HG03460 (cell line): ENCODE measurements at regions not wholly inside any gene's neighbourhood (a gene's known extent, or its start where the extent isn't known, plus 50 kb on each side); places are given as distances from the start of the nearest gene placed in this dataset.
"Not testable (repeated sequence)": the region's sequence is repeated elsewhere in the genome, so short reads cannot be mapped to it uniquely, and the experiment has no call there.

Source experiments
- ATAC-seq: cut with Tn5 transposase; IDR thresholded peaks from one replicate; pipeline ENCODE4 v1.9.1; 2021; ENCODE audit not compliant: unreplicated experiment

DNA sequence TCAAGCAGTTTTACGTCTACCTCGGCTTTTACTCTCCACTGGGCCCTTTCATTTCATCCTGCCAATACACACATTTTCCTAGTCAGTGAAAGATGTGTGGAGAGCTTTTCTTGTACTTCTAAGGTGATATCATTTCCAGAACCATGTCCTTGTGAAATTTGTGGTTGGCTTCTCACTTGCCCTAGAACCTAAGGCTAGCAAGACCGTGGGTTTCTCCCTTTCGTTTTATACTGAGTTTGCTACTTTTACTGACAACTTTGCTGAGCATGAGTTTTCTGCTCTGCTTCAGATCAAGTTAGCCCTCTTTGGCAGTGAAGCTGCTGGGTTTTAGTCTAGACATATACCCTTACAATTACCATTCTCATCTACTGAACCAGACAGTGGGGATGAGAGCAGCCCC, 95.7 kb upstream of the FRMPD4 start:
- no peak for ATAC-seq

DNA sequence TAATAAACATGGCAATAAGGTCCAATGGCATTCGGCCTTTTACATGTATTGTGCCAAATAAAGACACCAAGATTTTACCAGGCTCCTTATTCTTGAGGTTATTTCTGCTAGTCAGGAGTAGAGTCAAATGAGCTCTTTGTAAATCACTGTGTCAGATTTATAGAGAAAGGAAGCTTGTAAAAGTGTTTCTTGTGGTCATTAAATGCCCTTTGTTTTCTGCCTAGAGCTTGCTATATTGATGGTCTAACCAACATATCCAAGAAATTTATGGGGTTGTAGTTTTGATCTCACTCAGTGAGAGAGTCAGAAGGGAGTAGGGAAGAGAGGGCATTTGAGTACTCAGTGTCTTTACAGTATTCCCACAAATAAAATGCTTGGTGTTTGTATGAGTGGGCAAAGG, 86.2 kb upstream of the FRMPD4 start:
- no peak for ATAC-seq

DNA sequence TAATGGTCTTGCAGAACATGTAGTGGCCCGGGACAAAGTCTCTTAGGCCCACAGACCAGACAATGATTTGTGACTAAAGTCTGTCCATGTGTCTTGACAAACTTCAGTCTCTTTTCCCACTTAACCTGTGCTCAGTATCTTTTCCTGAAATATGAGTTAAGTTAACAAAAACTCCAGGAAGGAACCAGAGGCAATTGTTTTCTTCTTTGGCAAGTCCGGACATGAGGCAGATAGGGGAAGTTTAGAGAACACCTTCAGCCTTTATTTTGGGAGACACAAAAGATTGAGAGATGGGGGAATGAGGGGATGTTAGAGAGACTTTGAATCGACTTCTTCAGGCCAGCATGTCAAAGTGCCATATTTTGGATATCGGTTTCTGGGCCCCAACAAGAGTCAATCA, 80.2 kb upstream of the FRMPD4 start:
- ATAC-seq = no peak

DNA sequence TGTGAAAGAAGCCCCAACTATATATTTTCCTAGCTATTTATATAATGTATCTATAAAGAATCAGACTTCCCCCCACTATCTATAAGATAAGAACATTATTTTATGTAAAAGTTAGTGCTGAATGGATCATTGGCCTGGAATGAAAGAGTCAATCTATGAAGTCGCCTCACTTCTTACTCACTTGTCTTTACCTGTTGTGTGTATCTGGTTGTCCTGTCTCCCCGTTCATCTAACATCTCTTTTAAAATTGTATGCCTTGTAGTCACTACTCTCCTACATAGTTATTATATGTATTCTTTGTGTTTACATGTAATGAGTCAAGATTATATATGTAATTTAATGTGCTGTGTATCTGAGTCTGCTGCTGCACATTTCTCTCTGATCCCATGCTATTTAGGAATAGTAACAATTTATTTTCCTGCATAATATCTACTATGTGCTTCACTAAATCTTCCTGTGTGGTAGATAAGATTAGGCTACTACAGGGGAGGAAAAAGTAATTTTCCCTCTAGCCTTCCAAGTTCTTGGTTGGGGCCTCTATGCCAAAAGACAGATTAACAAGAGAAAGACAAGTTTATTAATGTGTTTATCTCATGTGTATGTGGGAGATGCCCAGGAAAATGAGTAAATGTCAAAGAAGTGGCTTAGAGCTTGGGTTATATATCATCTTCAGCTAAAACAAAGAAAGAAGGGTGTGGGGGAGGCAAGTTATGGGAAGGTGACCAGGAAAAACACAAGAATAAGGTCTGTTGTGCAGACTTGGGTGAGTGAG, 77.6 kb upstream of the FRMPD4 start:
- ATAC-seq = no peak

DNA sequence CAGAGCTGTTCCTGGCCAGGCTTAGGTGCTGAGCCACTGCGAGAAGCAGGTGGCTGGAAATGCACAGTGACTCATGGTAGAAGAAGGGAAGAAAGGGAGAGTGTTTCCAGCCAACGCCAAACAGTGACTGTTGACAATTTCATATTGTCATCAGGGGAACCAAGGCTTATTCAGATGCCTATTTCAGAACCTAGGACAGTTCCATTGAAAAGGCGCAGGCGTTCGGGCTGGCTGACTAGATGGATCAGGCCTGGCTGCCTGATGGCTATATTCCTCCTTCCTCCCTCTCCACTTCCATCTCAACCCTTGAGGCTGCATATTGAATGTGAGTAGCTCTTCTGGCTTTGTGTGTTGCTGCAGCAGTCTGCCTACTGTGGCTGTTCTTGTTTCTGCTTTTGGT, 73.0 kb upstream of the FRMPD4 start:
- ATAC-seq = no peak

DNA sequence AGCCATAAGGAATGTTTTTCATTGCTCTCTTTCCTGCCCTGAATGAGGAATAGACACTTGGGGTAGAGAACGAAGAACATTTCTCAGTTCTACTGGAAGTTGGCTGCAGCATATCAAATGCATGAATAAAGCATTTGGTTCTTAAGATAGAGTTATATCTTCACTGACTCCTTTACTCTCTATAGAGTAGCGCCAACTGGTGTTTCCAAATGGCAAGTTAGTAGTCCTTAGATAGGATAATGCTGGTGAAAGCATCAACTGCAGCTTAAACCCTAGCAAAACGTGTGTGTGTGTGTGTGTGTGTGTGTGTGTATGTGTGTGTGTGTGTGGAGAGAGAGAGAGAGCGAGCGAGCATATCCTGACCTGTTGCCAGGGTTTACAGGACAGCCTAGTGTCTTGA, 62.2 kb upstream of the FRMPD4 start:
- no peak for ATAC-seq

DNA sequence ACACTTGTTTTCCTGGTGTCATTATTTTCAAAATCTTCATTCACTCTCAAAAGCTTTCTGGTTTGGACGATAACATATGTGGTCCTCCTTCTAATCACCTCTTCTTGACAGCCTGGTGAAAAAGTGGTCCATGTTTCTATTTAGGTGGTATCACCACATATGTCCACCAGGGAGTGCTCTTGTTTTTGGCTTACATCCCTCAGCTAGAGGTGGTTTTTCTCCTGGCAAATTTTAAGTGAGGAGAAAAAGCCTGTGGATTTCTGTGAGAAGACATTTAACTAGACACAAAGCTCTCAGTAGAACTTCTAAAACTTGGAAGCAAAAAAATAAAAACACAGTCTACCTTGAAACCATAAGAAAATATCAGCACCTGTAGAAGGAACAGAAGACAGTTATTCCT, 58.0 kb upstream of the FRMPD4 start:
- ATAC-seq = no peak

DNA sequence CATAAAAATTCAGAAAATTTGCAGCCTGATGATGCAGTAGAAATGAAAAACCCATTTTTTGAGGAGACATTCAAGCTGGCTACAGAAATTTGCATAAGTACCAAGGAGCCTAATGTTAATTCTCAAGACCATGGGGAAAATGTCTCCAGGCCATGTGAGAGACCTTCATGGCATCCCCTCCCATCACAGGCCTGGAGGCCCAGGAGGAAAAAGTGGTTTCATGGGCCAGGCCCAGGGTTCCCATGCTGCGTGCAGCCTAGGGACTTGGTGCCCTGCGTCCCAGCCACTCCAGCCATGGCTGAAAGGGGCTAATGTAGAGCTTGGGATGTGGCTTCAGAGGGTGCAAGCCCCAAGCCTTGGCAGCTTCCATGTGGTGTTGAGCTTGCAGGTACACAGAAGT, 55.3 kb upstream of the FRMPD4 start:
- not testable (repeated sequence) for ATAC-seq
